Uterus (tissue), 2 donors: ENCODE measurements at regions not wholly inside any gene's neighbourhood (a gene's known extent, or its start where the extent isn't known, plus 50 kb on each side); places are given as distances from the start of the nearest gene placed in this dataset.

Experiments used
- POLR2A ChIP-seq, 2 donors: fragments of 450-650 bp; IDR thresholded peaks; one replicate each; pipeline ENCODE4 v1.6.1; 2016; ENCODE audit warnings: antibody characterized with exemption in 2 of 2, mild to moderate bottlenecking in 1 of 2, moderate library complexity in 1 of 2
- TF ChIP-seq, protein P1 (sequence below), 4 experiments: fragments of 200-600 bp in 2 of 4; fragments of 450-650 bp in 2 of 4; sonication (generic) in 2 of 4; IDR thresholded peaks; one replicate each; pipeline ENCODE4 v1.5.1; 2016 to 2019; ENCODE audit warnings: antibody characterized with exemption in 4 of 4, mild to moderate bottlenecking in 2 of 4, moderate library complexity in 1 of 4

GRCh38 chr6:101231606-101232235 lies 161.8 kb upstream of the GRIK2 start:
- TF ChIP-seq, protein P1, sequence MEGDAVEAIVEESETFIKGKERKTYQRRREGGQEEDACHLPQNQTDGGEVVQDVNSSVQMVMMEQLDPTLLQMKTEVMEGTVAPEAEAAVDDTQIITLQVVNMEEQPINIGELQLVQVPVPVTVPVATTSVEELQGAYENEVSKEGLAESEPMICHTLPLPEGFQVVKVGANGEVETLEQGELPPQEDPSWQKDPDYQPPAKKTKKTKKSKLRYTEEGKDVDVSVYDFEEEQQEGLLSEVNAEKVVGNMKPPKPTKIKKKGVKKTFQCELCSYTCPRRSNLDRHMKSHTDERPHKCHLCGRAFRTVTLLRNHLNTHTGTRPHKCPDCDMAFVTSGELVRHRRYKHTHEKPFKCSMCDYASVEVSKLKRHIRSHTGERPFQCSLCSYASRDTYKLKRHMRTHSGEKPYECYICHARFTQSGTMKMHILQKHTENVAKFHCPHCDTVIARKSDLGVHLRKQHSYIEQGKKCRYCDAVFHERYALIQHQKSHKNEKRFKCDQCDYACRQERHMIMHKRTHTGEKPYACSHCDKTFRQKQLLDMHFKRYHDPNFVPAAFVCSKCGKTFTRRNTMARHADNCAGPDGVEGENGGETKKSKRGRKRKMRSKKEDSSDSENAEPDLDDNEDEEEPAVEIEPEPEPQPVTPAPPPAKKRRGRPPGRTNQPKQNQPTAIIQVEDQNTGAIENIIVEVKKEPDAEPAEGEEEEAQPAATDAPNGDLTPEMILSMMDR (IDR thresholded peaks at IDR 0.05) = no peak
- no peak for TF ChIP-seq POLR2A (IDR thresholded peaks at IDR 0.05)
